Stimulated activated CD4-positive, alpha-beta T cell treated with anti-CD3 and anti-CD28 coated beads, TNF-alpha, amount 100 ng/mL, for 4 hours (primary cell): ENCODE measurements at regions not wholly inside any gene's neighbourhood (a gene's known extent, or its start where the extent isn't known, plus 50 kb on each side); places are given as distances from the start of the nearest gene placed in this dataset.

Experiments used
- DNase-seq, 3 experiments: peaks; one replicate each; pipeline ENCODE4 v3.0.0-alpha.2; 2020; ENCODE audit warnings: low read depth in 3 of 3

DNA sequence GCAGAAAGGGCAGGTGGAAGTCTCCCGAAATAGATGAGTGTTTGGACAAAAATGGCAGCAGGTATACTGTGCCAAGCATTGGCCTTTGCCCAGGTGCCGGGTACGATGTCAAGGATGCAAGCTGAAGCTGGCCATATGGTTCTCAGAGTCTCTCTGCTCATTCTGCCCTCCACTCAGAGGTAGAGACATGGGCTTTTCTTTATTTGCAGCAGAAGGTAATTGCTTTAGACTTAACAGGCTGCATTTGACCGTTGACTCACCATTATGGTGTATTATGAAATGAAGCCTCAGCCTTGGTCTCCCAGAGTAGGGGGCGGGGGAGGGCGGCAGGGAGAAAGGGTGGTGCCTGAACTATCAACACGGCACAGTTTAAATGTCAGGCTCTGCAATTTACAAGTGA lies 969.1 kb upstream of the EEF2KMT start:
- DNase-seq, result no peak

DNA sequence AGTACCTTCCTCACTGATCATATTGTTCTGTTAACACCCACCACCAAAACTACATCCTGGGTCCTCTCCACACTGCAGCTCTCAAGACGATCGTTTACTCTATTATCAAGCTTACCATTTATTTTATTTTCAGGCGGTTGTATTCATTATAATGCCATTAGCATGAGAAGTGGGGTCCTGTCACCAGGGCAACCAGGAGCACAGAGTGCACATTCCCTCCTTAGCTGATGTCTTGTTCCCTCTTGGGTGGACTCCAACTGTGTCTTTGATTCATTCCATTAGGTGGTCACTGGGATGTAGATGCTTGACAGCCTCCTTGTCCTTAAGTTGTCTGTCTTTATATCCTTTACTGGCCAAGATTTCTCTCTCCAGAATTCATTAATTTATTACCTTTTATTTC lies 965.9 kb upstream of the EEF2KMT start:
- DNase-seq, result no peak

- no peak for DNase-seq
Measured at GRCh38 chr16:6059671-6060070, 962.1 kb upstream of the EEF2KMT start.

- DNase-seq, result no peak
Measured at GRCh38 chr16:6057821-6058220, 960.2 kb upstream of the EEF2KMT start.

DNA sequence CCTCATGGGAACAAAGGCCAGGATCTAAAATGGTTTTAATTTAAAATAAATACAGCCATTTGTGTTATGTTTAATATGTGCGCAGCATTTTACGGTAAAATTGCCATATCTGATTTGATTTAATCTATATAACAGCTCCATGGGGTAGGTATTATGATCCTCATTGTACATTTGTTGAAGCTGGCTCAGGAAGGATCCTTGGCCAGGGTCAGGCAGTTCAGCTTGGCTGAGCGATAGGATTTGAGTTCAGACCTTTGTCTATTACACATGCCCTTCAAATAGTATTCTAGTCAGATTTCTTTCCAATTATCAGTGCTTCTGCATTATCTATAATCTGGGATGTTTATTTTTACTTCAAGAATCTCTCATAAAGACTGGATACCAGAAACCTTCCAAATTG lies 950.4 kb upstream of the EEF2KMT start:
- DNase-seq, result no peak

DNA sequence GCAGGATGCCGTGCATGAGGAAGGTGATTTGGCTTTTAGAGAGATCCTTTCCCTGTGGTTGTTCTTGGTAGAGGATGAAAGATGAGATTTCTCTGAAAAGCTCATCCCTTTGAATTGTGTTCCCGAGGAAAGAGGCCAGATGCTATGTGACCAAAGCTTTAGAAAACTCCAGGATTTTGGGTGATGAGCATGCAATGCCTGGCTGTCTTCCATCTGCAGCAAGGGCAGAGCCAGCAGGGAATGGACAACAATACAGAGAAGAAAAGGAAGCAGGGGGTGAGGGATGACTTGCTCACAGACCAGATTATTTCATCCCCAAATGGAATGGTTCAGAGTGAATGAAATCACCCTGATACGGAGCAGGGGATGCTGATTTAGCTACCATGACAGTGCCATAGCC lies 949.7 kb upstream of the EEF2KMT start:
- DNase-seq, result no peak

- DNase-seq, result no peak
Measured at GRCh38 chr16:6038941-6039645, 941.5 kb upstream of the EEF2KMT start.

GRCh38 chr16:6035161-6035560 lies 937.6 kb upstream of the EEF2KMT start:
- no peak for DNase-seq

DNA sequence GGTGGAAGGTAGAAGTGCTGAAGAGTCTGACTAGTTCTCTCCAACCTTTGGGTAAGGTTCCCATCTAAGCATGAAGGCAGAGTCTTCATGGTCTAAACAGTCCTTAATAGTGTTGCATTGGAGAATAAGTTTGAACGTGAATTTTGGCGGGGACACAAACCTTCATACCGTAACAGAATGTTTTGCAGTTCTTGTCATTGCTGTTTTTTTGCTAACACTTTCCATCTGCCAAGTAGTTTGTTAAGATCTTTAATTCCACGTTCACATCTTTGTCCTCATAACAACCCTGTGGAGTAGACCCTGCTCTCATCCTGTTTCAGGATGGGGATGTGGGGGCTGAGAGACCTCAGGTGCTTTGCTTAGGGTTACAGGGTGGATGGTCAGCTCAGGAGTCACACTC lies 936.9 kb upstream of the EEF2KMT start:
- no peak for DNase-seq

GRCh38 chr16:6032438-6032837 lies 934.8 kb upstream of the EEF2KMT start:
- no peak for DNase-seq

GRCh38 chr16:6031567-6031966 lies 934.0 kb upstream of the EEF2KMT start:
- no peak for DNase-seq

DNA sequence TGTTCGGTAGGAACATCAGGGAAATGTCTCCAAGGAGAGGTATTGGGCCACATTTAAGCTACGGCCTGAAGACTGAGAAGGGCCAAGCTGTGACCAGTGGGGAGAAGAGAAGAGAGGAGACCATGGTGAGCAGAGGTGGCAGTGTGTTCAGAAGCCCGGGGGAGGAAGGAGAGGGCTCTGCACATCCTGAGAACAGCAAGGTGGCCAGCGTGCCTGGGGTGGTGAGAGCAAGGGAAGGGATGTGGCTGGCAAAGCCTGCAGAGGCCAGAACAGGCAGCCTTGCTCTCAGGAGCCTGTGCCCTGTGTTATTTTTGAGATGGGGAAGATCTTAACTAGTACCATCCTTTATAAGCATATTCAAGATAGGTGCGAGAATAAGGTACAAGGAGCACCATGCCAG lies 933.5 kb upstream of the EEF2KMT start:
- no peak for DNase-seq

- no peak for DNase-seq
Measured at GRCh38 chr16:6027733-6028132, 930.1 kb upstream of the EEF2KMT start.

DNA sequence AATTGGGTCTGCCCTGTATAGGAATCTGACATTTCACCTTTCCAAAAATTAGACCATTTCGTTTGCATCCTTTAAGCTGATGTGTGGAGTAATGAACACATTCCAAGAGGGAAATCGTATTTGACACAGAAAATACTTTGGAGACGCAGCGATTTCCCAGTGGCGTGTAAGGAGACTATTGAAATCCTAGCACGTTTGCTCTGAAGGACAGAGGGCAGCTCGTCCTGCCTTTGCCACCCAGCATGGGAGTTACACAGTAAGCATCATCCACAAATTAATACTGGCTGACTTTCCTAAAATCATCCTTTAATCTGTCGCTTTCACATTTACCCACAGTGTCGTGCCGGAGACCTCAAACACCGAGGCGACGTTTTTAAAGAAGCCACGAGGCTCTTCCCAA lies 925.9 kb upstream of the EEF2KMT start:
- no peak for DNase-seq

DNA sequence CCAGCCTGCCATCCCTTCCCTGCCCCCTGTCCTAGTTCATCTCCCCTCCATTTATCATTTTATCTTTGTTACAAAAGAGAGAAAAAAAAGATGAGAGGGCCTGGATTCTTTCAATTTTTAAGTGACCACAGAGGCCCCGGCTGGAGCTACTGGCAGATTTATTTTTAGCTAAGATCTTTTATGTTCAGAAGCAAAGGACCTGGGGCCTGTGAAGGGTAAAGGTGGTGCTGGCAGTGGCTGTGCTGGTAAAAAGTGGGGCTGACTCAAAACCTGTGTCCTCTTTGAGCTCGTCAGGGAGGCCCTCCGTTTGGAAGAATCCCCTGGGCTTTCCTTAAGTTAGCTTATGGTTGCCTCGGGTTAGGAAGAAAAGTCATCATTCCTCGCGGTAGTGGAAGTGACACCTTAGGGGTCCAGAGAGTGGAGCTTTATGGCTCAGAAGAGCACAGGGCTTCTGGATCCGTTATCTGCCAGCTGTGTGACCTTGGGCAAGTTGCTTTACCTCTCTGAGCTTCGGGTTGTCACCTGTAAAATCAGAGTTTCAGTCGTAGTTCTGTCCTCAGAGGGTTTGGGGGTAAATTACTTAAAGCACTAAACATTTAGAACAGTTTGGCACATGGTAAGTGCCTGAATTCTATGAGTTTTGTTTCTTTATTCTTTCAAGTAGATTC lies 923.8 kb upstream of the EEF2KMT start:
- DNase-seq, result no peak

- DNase-seq, result no peak
Measured at GRCh38 chr16:6020162-6020985, 922.8 kb upstream of the EEF2KMT start.

DNA sequence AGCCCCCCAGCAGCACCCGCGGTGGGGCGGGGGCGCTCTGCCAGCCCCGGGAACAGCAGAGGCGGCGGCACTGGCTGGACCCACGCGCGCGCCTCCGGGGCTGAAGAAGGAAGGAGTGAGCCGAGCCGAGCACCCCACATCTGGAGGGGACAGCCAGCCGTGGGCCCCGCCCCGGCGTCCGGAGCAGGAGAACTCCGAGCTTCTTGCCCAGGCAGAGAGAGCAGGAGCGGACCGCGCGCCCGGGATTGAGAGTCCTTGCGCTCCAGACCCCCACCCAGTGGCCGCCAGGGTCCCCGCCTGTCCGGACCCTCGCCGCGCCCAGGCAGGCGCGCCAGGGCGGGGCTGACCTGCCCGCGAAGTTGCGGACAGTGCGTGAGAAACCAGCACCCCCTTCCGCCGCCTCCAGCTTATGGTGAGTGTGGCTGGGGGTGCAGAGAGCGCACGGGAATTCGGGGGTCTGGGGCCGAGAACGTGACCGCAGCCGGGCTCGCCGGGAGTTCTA lies 921.9 kb upstream of the EEF2KMT start:
- DNase-seq, result no peak

- DNase-seq, result no peak
Measured at GRCh38 chr16:6018848-6019489, 921.4 kb upstream of the EEF2KMT start.

DNA sequence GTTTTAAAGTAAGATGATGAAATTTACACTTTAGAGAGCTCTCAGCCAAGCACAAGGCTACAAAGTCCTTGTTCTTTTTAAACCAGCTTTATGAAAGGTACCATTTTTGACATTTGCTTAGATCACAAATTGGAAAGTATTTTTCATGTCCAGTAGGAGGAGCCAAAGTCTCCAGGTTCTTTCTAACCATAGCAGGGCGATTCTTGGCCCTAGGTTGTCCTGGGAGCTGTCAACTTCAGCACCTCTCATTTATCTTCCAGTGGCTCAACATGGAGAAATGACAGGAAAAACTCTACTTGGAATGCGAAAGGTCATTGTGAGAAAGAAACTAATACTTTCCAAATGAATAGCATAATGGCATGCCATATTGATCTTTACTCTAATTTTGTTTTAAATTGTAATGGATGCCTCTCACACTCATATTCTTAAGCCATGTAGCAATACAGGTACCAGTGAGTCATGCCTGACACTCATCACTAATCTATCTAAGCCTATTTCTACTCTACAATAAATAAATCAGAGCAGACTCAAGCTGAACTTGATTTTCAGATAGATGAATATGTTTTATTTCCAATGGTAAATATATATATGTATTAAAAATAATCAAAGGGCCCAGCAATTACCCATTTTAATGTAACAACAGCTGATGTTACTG lies 919.1 kb upstream of the EEF2KMT start:
- no peak for DNase-seq

GRCh38 chr16:6012716-6013115 lies 915.1 kb upstream of the EEF2KMT start:
- no peak for DNase-seq

GRCh38 chr16:6009151-6009550 lies 911.6 kb upstream of the EEF2KMT start:
- DNase-seq, result no peak

DNA sequence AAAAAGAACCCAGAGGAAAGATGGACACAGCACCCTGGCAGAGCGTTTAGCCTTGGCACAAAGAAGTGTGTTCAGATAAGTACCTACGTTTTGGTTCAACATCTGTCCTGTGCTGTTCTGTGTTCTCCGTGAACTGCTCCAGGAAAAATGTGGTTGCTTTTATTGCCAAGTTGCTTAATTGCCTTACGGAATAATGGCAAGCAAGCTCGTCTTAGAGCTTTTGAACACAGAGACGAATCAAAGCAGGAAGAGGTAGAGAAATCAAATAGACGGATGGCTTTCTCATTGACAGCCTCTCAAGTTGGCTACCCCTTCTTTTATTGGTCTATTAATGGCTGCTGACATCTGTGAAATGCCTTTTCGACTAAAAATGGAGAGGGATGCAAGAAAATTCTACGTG lies 911.1 kb upstream of the EEF2KMT start:
- no peak for DNase-seq
